ENCODE measurements at regions not wholly inside any gene's neighbourhood (a gene's known extent, or its start where the extent isn't known, plus 50 kb on each side); places are given as distances from the start of the nearest gene placed in this dataset.
"Not testable (repeated sequence)": the region's sequence is repeated elsewhere in the genome, so short reads cannot be mapped to it uniquely, and the experiment has no call there.

- DNase-seq (ENCODE audit: low spot score); ATAC-seq; H3K4me1 Mint-ChIP-seq (ENCODE audit: low read depth in 2 of 2); H3K27me3 Mint-ChIP-seq; H3K27ac Mint-ChIP-seq; H3K4me3 Mint-ChIP-seq: not testable (repeated sequence)
- H3K36me3 Mint-ChIP-seq: peaks cover 19% of the 10 kb centered on the region
- H3K9me3 Mint-ChIP-seq: peaks cover 11% of the 10 kb centered on the region
These were observed 104.7 kb upstream of the FOXD4L5 start for GRCh38 chr9:65389710-65390109.

- not testable (repeated sequence) for H3K27me3 Mint-ChIP-seq; H3K27ac Mint-ChIP-seq; ATAC-seq; H3K4me3 Mint-ChIP-seq; DNase-seq (ENCODE audit: low spot score); H3K4me1 Mint-ChIP-seq (ENCODE audit: low read depth in 2 of 2)
- peaks cover 11% of the 10 kb centered on the region for H3K9me3 Mint-ChIP-seq
- peaks cover 19% of the 10 kb centered on the region for H3K36me3 Mint-ChIP-seq
These were observed 104.2 kb upstream of the FOXD4L5 start for GRCh38 chr9:65389216-65389615.

GRCh38 chr9:65386699-65387098 is 101.7 kb upstream of the FOXD4L5 start:
- H3K4me3 Mint-ChIP-seq; H3K27me3 Mint-ChIP-seq; H3K27ac Mint-ChIP-seq; H3K4me1 Mint-ChIP-seq (ENCODE audit: low read depth in 2 of 2): not testable (repeated sequence)
- DNase-seq (ENCODE audit: low spot score) (peak; percentile 73), ATAC-seq (peak; percentile 74 to 78)
- H3K36me3 Mint-ChIP-seq: peaks cover 25% of the 10 kb centered on the region
- H3K9me3 Mint-ChIP-seq: peaks cover 16% of the 10 kb centered on the region

- ATAC-seq; H3K4me3 Mint-ChIP-seq; H3K4me1 Mint-ChIP-seq (ENCODE audit: low read depth in 2 of 2); H3K27me3 Mint-ChIP-seq; DNase-seq (ENCODE audit: low spot score); H3K27ac Mint-ChIP-seq: not testable (repeated sequence)
- Mint-ChIP-seq H3K9me3 (peaks cover 15% of the 10 kb centered on the region), H3K36me3 (peaks cover 24% of the 10 kb centered on the region)
These were observed 101.2 kb upstream of the FOXD4L5 start for GRCh38 chr9:65386191-65386590.

GRCh38 chr9:65385655-65386024 is 100.6 kb upstream of the FOXD4L5 start:
- not testable (repeated sequence) for H3K27me3 Mint-ChIP-seq; H3K27ac Mint-ChIP-seq; ATAC-seq; H3K4me3 Mint-ChIP-seq; H3K4me1 Mint-ChIP-seq (ENCODE audit: low read depth in 2 of 2); DNase-seq (ENCODE audit: low spot score)
- H3K9me3 Mint-ChIP-seq: peaks cover 11% of the 10 kb centered on the region
- H3K36me3 Mint-ChIP-seq: peaks cover 20% of the 10 kb centered on the region

- peaks cover 11% of the 10 kb centered on the region for H3K9me3 Mint-ChIP-seq
- not testable (repeated sequence) for H3K4me1 Mint-ChIP-seq (ENCODE audit: low read depth in 2 of 2); DNase-seq (ENCODE audit: low spot score); H3K27ac Mint-ChIP-seq; ATAC-seq; H3K27me3 Mint-ChIP-seq; H3K4me3 Mint-ChIP-seq
- peaks cover 20% of the 10 kb centered on the region for H3K36me3 Mint-ChIP-seq
These were observed 100.0 kb upstream of the FOXD4L5 start for GRCh38 chr9:65384759-65385654.

GRCh38 chr9:65384066-65384465 is 99.1 kb upstream of the FOXD4L5 start:
- not testable (repeated sequence) for ATAC-seq; H3K27me3 Mint-ChIP-seq; H3K4me3 Mint-ChIP-seq; H3K4me1 Mint-ChIP-seq (ENCODE audit: low read depth in 2 of 2); DNase-seq (ENCODE audit: low spot score); H3K27ac Mint-ChIP-seq
- Mint-ChIP-seq H3K36me3 (peaks cover 14% of the 10 kb centered on the region), H3K9me3 (peaks cover 11% of the 10 kb centered on the region)

GRCh38 chr9:65383646-65384045 is 98.6 kb upstream of the FOXD4L5 start:
- ATAC-seq; H3K27me3 Mint-ChIP-seq; H3K27ac Mint-ChIP-seq; H3K4me3 Mint-ChIP-seq; DNase-seq (ENCODE audit: low spot score); H3K4me1 Mint-ChIP-seq (ENCODE audit: low read depth in 2 of 2): not testable (repeated sequence)
- H3K36me3 Mint-ChIP-seq: peaks cover 14% of the 10 kb centered on the region
- H3K9me3 Mint-ChIP-seq: peaks cover 11% of the 10 kb centered on the region

GRCh38 chr9:65382701-65383318 is 97.8 kb upstream of the FOXD4L5 start:
- DNase-seq (ENCODE audit: low spot score); H3K4me3 Mint-ChIP-seq; H3K27ac Mint-ChIP-seq; H3K4me1 Mint-ChIP-seq (ENCODE audit: low read depth in 2 of 2); H3K27me3 Mint-ChIP-seq; ATAC-seq: not testable (repeated sequence)
- peaks cover 14% of the 10 kb centered on the region for H3K36me3 Mint-ChIP-seq
- peaks cover 11% of the 10 kb centered on the region for H3K9me3 Mint-ChIP-seq

All from natural killer cell treated with Interleukin-12 subunit alpha and Interleukin-12 subunit beta and Interleukin-15 and Interleukin-18, amount 100 ng/mL, for 72 hours (primary cell).